IPS-NIHi7 (cell line): ENCODE measurements at regions not wholly inside any gene's neighbourhood (a gene's known extent, or its start where the extent isn't known, plus 50 kb on each side); places are given as distances from the start of the nearest gene placed in this dataset.

Experiments used
- DNase-seq: peaks from one replicate; pipeline ENCODE4 v3.0.0; 2012; ENCODE audit warnings: mixed read lengths; ENCODE audit errors: extremely low spot score

DNA sequence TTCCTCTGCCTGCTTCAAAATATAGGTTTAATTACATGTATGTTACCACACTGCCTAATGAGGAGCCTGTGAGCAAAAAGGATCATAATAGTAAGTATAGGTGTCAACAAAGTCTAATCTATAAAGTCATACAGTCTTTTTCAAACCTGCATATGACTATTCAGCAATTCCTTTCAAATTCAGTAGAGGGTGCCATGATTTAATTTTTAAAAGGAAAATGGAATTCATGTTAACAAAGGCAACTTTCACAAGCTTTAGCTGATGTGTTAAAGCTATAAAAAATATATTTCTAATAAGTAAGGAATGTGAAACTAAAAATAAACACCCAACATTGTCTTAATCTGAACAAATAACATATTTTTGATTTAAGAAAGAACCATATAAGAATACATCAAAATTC, 52.1 kb downstream of the MPP7 start:
- no peak for DNase-seq

- no peak for DNase-seq
Observed at GRCh38 chr10:28250358-28250757, 52.5 kb downstream of the MPP7 start.

DNA sequence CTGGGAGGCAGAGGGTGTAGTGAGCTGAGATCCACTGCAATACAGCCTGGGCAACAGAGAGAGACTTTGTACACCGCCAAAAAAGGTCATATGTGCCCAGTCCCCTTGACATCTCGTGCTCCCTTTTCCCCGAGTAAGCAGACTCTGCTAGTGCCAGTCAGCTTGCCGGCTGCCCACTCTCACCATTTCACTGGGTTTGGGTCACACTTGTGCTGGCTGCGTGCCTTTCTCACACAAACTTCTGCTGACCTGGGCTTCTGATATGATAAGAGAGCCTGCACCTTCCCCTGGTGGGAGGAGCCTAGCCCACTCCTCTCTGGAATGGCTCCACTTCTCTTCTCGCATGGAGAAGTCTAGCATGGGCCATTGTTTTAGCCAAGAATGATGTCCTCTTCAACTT, 53.4 kb downstream of the MPP7 start:
- no peak for DNase-seq

DNA sequence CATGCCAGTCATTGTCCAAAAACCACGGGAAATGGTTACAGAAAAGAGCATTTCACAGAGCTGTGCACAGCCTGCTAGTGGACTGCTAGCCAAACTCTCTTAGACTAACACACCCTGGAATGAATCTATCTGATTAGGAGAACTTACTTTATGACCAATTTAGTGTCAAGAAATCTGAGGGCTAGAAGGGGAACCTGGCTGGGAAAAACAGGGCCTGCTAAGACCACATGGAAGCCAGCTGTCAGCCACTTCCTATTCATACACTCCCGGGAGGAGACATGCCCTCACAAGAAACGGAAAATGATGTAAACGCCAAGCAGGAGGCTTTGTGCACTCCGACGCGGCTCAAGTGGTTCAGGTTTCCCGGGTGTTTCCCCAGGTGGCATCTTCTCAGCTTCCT, 54.8 kb downstream of the MPP7 start:
- DNase-seq: no peak

DNA sequence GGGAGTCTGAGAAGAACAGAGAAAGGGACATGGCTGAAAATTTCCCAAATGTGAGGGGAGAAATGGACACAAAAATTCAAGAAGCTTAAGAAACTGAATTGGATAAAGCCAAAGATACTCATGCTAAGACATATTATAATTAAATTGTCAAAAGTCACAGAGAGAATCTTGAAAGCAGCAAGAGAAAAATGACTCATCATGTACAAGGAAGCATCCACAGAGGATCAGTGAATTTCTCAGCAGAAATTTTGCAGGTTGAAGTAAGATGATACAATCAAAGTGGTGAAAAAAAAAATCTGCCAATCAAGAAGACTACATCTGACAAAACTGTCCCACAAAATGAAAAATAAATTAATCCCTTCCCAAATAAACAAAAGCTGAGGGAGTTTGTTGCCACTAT, 56.8 kb downstream of the MPP7 start:
- no peak for DNase-seq

GRCh38 chr10:28243923-28244322, 58.9 kb downstream of the MPP7 start:
- no peak for DNase-seq

DNA sequence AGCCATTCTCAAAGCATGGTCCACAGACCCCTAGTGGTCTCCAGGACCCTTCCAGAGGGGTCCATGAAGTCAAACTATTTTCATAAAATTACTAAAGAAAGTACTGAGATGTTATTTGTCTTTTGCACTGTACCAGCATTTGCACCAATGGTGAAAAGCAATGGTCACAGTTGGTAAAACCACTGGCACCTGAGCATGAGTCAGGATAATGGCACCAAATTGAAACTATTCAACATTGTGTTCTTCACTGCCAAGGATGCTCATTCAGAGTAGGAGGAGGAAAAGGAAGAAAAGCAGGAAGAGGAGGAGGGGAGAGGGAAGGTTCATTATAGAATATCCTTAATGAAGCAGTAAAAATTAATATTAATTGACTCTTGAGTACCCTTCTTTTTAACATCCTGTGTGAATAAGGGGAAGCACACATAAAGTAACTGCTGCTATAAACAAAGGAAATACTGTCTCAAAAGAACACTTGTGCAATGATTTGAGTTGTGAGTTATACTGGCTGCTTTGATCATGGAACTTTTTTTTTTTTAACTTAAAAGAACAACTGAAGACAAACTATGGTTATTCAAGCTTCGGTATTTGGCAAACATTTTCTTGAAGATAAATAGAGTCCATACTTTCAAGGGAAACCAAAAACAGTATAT, 60.2 kb downstream of the MPP7 start:
- DNase-seq: no peak

- DNase-seq: peak; percentile 56
Observed at GRCh38 chr10:28241741-28242399, 61.0 kb downstream of the MPP7 start.

GRCh38 chr10:28240400-28240799, 62.5 kb downstream of the MPP7 start:
- DNase-seq: no peak

DNA sequence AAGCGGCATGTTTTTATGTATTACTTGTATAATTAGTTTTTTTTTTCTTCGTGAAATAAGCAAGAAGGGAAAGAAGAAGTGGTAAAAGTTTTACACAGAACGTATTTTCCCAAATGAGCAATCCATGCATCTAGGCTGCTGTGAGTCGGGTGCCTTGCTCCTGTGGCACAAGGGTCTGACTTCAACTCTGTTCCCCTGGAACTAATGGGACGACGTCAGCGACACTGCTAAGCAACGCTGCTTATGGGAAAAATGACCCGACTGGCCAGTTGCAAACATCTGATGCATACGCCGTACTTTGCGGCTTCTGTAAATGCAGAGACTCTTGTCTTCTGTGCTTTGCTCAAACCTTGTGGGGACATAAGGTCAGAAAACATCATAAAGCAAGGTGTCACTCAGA, 66.3 kb downstream of the MPP7 start:
- no peak for DNase-seq

DNA sequence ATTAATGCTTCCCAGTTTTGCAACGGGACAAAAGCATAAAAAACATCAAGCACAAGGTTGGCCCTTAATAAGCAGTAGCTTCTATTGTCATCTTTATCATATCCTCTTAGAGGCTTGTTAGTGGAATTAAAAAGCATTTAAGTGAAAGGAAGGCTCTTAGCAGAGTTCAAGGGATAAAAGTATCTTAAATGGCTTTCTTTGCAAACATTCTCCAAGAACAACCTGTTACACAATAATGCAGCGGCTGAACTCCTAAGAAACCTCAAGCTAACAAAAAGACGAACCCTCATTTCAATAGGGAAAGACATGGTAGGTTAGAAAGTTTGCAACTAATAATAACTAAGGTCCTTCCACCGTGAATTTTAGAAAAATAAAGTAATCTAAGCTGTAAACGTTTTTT, 82.1 kb downstream of the MPP7 start:
- DNase-seq: no peak

DNA sequence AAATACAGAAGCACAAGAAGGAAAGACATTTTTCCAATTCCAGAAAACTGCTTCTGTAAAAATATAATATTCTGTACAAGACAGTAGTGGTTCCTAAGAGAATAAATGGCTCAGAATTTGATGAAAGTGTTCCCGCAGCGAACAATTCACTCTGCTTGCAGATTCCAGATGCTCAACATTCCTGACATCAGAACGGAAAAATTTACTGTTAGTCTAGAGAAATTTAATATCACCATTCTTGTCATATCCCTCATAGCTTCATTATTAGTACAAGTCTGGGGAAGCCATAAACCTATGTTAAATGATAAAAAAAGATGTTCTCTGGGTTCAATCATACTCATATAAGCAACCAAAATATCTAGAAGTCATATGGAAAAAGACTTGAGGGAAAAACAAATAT, 83.6 kb downstream of the MPP7 start:
- DNase-seq: no peak

- DNase-seq: no peak
Observed at GRCh38 chr10:28217848-28218247, 85.0 kb downstream of the MPP7 start.

- DNase-seq: no peak
Observed at GRCh38 chr10:28215930-28216329, 86.9 kb downstream of the MPP7 start.

- no peak for DNase-seq
Observed at GRCh38 chr10:28214219-28214618, 88.6 kb downstream of the MPP7 start.

DNA sequence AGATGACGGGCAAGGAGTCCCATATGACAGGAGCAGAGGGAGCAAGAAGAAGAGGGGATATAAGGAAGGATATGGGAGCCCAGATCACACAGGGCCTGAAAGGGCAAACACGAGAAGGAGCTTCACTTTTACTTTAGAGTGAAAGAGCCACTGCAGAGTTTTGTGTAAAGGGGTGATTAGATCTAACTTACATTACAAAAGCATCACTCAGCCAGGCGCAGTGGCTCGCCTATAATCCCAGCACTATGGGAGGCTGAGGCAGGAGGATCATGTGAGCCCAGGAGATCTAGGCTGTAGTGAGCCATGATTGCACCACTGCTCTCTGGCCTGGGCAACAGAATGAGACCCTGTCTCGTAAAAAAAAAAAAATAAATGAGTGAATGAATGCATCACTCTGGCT, 91.1 kb downstream of the MPP7 start:
- DNase-seq: no peak

GRCh38 chr10:28207799-28208198, 95.1 kb downstream of the MPP7 start:
- DNase-seq: no peak

GRCh38 chr10:28202941-28203352, 99.9 kb downstream of the MPP7 start:
- DNase-seq: no peak

- no peak for DNase-seq
Observed at GRCh38 chr10:28201410-28202400, 101.2 kb downstream of the MPP7 start.

- DNase-seq: no peak
Observed at GRCh38 chr10:28200775-28201174, 102.1 kb downstream of the MPP7 start.

GRCh38 chr10:28199941-28200340, 102.9 kb downstream of the MPP7 start:
- no peak for DNase-seq

- DNase-seq: no peak
Observed at GRCh38 chr10:28190196-28190595, 112.7 kb downstream of the MPP7 start.

- no peak for DNase-seq
Observed at GRCh38 chr10:28188526-28188925, 114.3 kb downstream of the MPP7 start.
